SK-N-SH treated with all-trans-retinoic acid at 6 μM for 48 hours (cell line): ENCODE measurements at regions not wholly inside any gene's neighbourhood (a gene's known extent, or its start where the extent isn't known, plus 50 kb on each side); places are given as distances from the start of the nearest gene placed in this dataset.

Experiments used
- TF ChIP-seq, protein P1 (sequence below): fragments of 250-450 bp; sonication (Bioruptor Pico); IDR thresholded peaks from 2 replicates; pipeline ENCODE4 v1.8.0; 2021; ENCODE audit warnings: low read depth, mild to moderate bottlenecking, moderate library complexity, borderline replicate concordance
- TF ChIP-seq, protein P2 (sequence below): fragments of 250-450 bp; sonication (Bioruptor Pico); IDR thresholded peaks from 2 replicates; pipeline ENCODE4 v1.5.1; 2020; ENCODE audit warnings: low read depth, mild to moderate bottlenecking, moderate library complexity

DNA sequence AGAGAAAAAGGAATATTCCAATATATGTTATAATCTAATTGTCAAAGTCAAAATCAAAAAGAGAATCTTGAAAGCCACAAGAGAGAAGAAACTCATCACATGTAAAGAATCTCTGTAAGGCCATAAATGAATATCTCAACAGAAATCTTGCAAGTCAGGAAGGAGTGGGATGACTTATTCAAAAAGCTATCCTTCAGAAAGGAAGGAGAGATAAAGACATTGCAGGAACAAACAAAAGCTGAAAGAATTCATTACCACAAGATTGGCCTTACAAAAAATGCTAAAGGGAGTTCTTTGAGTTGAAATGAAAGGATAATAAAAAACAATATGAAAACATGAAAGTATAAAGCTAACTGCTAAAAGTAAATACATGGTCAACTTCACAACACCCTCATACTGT lies 286.8 kb downstream of the LRIG3 start:
- TF ChIP-seq, protein P1, sequence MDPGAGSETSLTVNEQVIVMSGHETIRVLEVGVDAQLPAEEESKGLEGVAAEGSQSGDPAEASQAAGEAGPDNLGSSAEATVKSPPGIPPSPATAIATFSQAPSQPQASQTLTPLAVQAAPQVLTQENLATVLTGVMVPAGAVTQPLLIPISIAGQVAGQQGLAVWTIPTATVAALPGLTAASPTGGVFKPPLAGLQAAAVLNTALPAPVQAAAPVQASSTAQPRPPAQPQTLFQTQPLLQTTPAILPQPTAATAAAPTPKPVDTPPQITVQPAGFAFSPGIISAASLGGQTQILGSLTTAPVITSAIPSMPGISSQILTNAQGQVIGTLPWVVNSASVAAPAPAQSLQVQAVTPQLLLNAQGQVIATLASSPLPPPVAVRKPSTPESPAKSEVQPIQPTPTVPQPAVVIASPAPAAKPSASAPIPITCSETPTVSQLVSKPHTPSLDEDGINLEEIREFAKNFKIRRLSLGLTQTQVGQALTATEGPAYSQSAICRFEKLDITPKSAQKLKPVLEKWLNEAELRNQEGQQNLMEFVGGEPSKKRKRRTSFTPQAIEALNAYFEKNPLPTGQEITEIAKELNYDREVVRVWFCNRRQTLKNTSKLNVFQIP (CRISPR knock-in tag), result no peak
- TF ChIP-seq, protein P2, sequence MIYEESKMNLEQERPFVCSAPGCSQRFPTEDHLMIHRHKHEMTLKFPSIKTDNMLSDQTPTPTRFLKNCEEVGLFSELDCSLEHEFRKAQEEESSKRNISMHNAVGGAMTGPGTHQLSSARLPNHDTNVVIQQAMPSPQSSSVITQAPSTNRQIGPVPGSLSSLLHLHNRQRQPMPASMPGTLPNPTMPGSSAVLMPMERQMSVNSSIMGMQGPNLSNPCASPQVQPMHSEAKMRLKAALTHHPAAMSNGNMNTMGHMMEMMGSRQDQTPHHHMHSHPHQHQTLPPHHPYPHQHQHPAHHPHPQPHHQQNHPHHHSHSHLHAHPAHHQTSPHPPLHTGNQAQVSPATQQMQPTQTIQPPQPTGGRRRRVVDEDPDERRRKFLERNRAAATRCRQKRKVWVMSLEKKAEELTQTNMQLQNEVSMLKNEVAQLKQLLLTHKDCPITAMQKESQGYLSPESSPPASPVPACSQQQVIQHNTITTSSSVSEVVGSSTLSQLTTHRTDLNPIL (CRISPR knock-in tag), result no peak
